GM18951 (cell line): ENCODE measurements at regions not wholly inside any gene's neighbourhood (a gene's known extent, or its start where the extent isn't known, plus 50 kb on each side); places are given as distances from the start of the nearest gene placed in this dataset.

ENCODE experiments used
- POLR2A ChIP-seq: IDR thresholded peaks from 4 replicates; pipeline ENCODE4 v1.6.1; 2011; ENCODE audit warnings: mild to moderate bottlenecking; ENCODE audit not compliant: insufficient read length, insufficient read depth; ENCODE audit errors: extremely low read depth
- in situ Hi-C: fragments of 300-500 bp; cut with MboI; formaldehyde crosslinking; loops from one replicate; pipeline ENCODE4 v1.12.0; 2022; ENCODE audit warnings: low sequenced_read_pairs, mixed read lengths, inconsistent platforms; ENCODE audit not compliant: unreplicated experiment

- no peak for TF ChIP-seq POLR2A
- in situ Hi-C loops: no loop called here
Measured at GRCh38 chr12:114483996-114484395, 78.1 kb upstream of the TBX5 start.

- in situ Hi-C loops: no loop called here
- no peak for TF ChIP-seq POLR2A
Measured at GRCh38 chr12:114481200-114481535, 75.2 kb upstream of the TBX5 start.

GRCh38 chr12:114480337-114481199 is 74.6 kb upstream of the TBX5 start:
- TF ChIP-seq POLR2A: no peak
- in situ Hi-C loops: no loop called here

GRCh38 chr12:114479831-114480230 is 73.9 kb upstream of the TBX5 start:
- in situ Hi-C loops: no loop called here
- no peak for TF ChIP-seq POLR2A

- no peak for TF ChIP-seq POLR2A
- in situ Hi-C loops: no loop called here
Measured at GRCh38 chr12:114478865-114479264, 72.9 kb upstream of the TBX5 start.

- no peak for TF ChIP-seq POLR2A
- in situ Hi-C loops: no loop called here
Measured at GRCh38 chr12:114477989-114478395, 72.0 kb upstream of the TBX5 start.

GRCh38 chr12:114476159-114476558 is 70.2 kb upstream of the TBX5 start:
- no peak for TF ChIP-seq POLR2A
- in situ Hi-C loops: no loop called here

- no peak for TF ChIP-seq POLR2A
- in situ Hi-C loops: no loop called here
Measured at GRCh38 chr12:114473717-114474116, 67.8 kb upstream of the TBX5 start.

GRCh38 chr12:114473018-114473417 is 67.1 kb upstream of the TBX5 start:
- in situ Hi-C loops: no loop called here
- no peak for TF ChIP-seq POLR2A

- no peak for TF ChIP-seq POLR2A
- in situ Hi-C loops: no loop called here
Measured at GRCh38 chr12:114457620-114458019, 51.7 kb upstream of the TBX5 start.
